SHP77 treated with DMSO at 0.1 percent for 48 hours (cell line): ENCODE measurements at regions not wholly inside any gene's neighbourhood (a gene's known extent, or its start where the extent isn't known, plus 50 kb on each side); places are given as distances from the start of the nearest gene placed in this dataset.

Experiments
- DNase-seq: peaks from one replicate; lab custom pipeline; 2025; lab: John Stamatoyannopoulos, UW

DNA sequence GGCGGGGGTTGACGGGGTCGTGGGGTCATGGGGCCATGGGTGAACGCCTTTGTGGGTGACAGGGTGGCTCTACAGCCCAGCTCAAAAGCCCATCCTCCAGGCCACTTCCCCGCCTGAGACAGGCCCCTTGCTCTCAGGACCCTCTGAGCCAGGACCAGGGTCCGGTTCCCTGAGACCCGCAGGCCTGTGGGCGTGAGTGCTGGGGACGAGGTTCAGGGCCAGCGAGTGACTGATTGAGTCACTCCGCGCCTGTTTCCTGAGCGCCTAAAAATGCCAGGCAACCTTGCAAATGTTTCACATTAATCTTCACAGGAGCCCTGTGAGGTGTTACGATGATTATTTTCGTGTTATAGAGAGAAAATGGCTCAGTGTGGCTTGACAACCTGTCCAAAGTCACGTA lies 97.8 kb downstream of the ZNF674 start:
- DNase-seq, result no peak

- DNase-seq, result no peak
Measured at GRCh38 chrX:46446727-46447378, 98.4 kb downstream of the ZNF674 start.

GRCh38 chrX:46444011-46444410 lies 101.2 kb downstream of the ZNF674 start:
- DNase-seq, result no peak

DNA sequence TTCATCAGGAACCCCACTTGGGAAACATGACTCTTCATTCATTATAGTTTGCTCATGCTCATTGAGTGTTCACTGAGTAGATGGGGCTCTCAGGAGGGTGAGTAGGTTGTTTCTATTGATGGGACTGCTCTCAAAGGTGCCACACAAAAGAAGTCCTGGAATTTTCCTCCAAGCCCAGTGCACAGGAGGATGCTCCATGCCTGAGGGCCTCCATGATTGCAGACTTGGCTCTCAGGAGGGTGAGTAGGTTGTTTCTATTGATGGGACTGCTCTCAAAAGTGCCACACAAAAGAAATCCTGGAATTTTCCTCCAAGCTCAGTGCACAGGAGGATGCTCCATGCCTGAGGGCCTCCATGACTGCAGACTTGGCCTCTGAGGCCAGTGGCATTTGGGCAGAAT lies 108.5 kb downstream of the ZNF674 start:
- DNase-seq, result no peak

DNA sequence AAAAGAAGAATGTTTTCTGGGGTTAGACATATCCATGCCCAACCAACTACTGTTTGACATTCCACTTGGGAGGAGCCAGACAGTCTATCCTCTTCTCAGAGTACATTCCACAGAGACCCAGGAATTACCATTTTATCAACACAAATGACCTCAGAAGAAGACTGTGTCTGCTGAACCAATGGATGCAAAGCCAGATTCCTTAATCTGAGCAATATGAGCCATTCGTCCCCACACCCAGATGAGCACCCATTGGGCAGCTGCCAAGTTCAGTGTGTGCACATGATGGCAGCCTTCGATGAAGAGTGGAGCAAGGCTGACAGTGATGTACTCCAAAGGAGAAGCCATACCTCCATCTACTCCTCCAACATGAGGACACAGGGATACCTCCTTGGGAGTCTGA lies 111.3 kb downstream of the ZNF674 start:
- no peak for DNase-seq

DNA sequence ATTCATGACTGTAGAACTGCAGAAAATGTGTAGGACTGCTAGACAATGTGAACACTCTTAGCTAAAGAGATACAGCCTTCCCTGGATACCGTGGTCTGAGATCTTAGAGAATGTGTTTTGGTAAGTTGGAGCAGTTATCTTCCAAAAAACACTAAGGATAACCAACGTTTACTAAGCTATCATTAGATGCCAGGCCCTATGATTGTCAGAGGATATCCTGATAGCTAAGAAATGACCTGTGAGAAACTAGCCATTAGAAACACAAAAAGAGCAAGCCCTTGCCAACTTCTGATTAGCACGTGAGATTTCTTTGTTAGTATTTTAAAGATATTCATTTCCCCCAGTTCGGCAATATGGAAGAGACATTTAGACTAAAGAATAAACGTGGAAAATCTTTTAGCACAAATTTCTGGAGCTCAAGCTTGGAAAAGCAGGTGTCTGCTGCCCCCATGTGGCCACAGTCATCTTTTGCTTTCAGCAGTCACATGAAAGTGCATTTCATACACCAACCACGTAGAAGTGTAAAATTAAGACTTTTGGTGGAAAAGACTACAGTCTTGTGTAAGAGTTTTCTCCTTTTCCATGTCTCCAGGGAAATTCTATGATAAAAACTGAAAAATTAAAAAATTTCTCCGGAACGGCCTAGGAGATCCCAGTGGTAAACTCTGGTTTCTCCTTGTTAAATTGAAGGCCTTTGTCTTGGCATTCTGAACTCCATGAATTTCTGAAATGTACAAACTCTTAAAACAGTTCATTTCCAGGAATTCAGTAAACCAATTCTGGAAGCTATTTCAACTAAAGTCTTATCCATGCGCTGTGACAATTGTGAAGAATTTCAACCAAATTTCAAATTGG lies 136.4 kb downstream of the ZNF674 start:
- DNase-seq, result no peak

DNA sequence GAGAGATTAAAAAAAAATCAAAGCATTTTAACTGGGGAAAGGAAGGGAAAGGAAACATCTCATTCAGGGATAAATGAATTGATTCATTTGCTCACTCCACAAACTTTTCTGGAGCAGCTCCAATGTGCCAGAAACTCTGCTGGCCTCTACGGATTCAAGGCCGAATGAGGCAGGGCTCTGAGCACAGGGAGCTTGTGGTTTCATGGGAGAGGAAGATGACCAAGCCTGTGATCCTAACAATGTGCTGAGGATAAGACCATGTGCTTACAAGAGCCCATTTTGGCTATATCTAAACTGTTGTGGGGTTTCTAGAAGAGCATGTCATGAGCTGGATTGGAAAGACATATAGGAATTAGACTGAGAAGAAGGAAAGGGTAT lies 137.5 kb downstream of the ZNF674 start:
- no peak for DNase-seq

GRCh38 chrX:46407036-46407752 lies 138.0 kb downstream of the ZNF674 start:
- no peak for DNase-seq

DNA sequence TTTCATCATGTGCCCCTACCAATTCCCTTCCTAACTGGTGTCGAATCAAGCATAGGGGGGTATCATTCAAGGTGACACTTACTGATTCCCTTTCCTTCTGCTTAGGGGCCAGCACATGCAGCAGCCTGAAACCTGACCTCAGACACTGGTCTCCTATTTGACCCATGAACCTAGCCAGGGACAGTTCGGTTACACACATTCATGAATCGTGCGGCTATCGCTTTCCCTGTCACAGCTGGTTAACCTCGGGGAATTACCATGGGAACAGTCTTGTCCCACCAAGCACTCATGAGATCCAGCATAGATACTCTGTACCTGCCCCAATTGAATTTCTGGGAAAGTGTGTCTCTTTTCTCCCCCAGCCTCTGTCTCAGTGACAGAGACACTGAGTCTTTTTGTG lies 140.4 kb downstream of the ZNF674 start:
- DNase-seq, result no peak

- no peak for DNase-seq
Measured at GRCh38 chrX:46400530-46401443, 144.4 kb downstream of the ZNF674 start.

GRCh38 chrX:46398874-46399273 lies 146.3 kb downstream of the ZNF674 start:
- no peak for DNase-seq

DNA sequence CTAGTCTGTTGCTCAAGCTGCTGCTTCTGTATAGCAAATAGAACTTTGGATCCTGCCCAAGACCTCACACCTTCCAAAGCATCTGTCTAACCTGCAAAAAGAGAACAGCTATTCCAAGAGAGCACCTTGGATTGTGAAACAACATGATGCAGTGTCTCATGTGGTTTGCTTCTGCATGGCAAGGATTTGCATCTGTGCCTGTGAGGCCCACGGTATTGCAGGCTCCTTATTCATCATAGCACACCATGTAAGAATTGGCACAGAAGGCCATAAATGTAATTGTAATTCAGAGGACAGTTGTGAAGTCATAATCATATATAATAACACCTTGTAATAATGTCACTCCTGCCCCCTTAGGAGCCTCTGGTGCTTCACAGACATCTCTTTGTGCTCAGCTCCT lies 147.1 kb downstream of the ZNF674 start:
- DNase-seq, result no peak

DNA sequence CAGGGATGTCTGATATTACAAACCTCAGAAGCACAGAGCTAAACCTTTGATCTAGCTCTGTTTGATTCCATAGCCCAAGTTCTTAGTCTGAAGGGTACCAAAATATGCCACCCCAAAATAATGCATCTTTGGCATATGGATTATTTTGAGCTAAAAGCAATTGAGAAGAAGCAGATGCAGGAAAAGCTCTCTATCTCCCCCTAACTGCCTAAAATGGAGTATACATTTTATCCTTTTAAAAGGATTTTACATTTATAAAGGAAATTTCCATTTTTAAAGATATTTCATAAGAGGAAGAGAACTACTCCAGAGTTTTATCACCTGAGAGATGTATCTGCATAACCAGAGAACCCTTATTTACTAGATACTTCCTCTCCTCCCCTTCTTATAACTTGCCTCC lies 158.7 kb downstream of the ZNF674 start:
- no peak for DNase-seq

DNA sequence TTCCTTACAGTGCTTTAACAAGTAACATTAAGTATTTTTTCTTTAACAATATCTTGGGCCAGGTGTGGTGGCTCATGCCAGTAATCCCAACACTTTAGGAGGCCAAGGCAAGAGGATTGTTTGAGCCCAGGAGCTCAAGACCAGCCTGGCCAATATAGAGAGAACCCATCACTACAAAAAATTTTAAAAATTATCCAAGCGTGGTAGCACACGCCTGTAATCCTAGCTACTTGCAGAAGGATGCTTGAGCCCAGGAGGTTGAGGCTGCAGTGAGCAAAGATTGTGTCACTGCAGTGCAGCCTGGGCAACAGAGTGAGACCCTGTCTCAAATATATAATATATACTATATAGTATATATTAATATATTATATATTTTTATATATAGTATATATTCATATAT lies 162.2 kb downstream of the ZNF674 start:
- no peak for DNase-seq

DNA sequence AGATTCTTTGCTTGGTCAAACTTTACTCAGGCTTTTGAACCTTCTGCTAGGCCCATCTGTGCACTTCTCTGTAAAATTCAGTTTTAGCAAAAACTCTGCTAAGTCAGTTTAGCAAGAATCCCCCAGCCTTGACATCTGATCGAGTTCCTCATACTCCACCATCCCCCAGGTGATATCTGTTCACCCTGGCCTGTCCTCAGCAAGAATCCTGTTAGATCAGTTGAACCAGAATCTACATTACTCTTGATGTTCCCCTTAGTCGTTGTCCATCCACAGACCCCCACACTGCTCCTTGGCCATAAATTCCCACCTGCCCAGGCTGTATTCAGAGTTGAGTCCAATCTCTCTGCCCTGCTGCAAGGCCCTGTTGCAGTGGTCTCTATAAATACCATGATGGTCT lies 162.6 kb downstream of the ZNF674 start:
- no peak for DNase-seq

GRCh38 chrX:46381630-46382029 lies 163.6 kb downstream of the ZNF674 start:
- no peak for DNase-seq

- no peak for DNase-seq
Measured at GRCh38 chrX:46380148-46380752, 165.0 kb downstream of the ZNF674 start.

DNA sequence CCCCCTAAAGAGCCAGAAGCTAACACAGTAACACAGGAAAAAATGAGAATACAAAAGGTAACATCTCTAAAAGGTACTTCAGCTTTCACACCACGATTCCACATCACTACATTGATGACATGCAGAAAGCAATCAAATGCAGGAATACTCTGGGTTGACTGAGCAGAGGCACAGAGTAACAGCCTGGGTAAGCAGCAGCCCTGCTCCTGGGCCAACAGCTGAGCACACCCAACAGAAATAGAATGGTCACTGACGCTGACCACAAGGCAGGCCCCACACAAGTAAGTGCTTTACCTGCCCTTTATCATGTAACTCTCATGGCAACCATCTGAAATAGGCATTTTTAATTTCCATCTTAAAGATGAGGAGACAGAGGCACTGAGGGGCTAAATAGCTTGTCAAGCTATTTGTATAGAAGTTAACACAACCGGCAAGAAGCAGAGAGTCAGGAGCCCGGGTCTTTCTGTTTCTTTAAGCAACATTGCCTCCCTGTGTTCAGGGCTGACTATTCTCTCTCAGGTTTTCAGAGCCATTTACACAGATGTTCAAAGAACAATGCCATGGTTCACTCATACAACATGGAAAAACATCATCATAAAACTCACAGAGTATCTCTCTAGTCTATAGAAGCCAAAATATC lies 168.9 kb downstream of the ZNF674 start:
- DNase-seq, result no peak

DNA sequence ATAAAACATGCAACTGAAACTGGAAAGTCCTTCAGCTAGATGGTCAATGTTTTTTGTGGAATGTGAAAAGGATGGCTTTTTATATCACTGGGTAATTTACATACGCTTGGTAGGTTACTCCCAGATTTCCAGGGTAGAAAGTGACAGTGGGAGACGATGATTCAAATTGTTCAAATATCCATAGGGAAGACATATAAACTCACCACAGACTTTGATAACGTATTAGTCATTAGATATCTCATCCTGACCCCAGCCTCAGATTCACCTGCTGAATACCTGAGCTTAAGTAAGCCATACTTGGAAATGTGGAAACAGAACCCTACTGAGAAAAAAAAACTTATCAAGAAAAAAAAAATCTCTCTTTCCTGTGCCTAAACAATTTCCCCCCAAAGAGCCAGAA lies 169.4 kb downstream of the ZNF674 start:
- no peak for DNase-seq

GRCh38 chrX:46374371-46374770 lies 170.8 kb downstream of the ZNF674 start:
- DNase-seq, result no peak

DNA sequence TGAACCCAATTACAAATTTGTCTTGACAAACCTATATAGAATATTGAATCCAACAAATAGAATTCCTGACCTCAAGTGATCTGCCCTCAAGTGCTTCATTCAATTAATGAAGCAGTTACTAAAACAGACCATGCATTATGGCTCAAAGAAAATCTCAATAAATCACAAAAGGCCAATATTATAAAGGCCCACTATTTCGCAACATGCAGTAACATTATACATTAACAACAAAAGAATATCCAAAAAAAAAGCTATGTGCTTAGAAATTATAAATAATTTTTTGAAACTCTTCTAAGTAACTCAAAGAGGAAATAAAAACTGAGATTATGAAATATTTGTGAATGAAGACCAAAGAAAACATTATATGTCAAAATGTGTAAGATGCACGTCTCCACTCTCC lies 177.7 kb downstream of the ZNF674 start:
- no peak for DNase-seq
